ENCODE measurements at regions not wholly inside any gene's neighbourhood (a gene's known extent, or its start where the extent isn't known, plus 50 kb on each side); places are given as distances from the start of the nearest gene placed in this dataset.

DNA sequence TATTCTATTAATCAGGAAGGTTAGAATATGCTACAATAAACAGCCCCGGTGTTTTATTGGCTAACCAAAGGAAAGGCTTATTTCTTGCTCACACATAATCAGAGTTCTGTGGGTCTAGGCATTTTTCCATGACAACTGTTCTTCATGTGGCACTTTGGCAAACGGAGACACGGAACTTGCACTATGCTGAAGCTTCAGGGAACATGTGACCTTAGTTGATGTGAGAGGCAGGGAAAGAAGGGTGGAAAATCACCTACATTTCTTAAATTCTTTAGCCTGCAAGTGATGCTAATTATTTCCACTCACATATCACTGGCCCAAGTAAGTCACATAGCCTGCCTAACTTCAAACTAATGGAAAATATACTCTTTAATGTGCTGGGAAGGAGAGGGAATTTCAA is 344.6 kb downstream of the SV2B start:
- TF ChIP-seq FOXM1 (IDR thresholded peaks at IDR 0.05; ENCODE audit: borderline replicate concordance, low read depth) (no peak), YY1 (IDR thresholded peaks at IDR 0.05; ENCODE audit: low read depth) (no peak), ZBTB7A (IDR thresholded peaks at IDR 0.05; ENCODE audit: low read depth) (no peak), NFIC (IDR thresholded peaks at IDR 0.05) (no peak)
- TF ChIP-seq, protein P1, sequence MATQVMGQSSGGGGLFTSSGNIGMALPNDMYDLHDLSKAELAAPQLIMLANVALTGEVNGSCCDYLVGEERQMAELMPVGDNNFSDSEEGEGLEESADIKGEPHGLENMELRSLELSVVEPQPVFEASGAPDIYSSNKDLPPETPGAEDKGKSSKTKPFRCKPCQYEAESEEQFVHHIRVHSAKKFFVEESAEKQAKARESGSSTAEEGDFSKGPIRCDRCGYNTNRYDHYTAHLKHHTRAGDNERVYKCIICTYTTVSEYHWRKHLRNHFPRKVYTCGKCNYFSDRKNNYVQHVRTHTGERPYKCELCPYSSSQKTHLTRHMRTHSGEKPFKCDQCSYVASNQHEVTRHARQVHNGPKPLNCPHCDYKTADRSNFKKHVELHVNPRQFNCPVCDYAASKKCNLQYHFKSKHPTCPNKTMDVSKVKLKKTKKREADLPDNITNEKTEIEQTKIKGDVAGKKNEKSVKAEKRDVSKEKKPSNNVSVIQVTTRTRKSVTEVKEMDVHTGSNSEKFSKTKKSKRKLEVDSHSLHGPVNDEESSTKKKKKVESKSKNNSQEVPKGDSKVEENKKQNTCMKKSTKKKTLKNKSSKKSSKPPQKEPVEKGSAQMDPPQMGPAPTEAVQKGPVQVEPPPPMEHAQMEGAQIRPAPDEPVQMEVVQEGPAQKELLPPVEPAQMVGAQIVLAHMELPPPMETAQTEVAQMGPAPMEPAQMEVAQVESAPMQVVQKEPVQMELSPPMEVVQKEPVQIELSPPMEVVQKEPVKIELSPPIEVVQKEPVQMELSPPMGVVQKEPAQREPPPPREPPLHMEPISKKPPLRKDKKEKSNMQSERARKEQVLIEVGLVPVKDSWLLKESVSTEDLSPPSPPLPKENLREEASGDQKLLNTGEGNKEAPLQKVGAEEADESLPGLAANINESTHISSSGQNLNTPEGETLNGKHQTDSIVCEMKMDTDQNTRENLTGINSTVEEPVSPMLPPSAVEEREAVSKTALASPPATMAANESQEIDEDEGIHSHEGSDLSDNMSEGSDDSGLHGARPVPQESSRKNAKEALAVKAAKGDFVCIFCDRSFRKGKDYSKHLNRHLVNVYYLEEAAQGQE (IDR thresholded peaks at IDR 0.05; ENCODE audit: low read depth) = no peak
- TF ChIP-seq, protein P2, sequence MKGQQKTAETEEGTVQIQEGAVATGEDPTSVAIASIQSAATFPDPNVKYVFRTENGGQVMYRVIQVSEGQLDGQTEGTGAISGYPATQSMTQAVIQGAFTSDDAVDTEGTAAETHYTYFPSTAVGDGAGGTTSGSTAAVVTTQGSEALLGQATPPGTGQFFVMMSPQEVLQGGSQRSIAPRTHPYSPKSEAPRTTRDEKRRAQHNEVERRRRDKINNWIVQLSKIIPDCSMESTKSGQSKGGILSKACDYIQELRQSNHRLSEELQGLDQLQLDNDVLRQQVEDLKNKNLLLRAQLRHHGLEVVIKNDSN (IDR thresholded peaks at IDR 0.05) = no peak
